ENCODE measurements at regions not wholly inside any gene's neighbourhood (a gene's known extent, or its start where the extent isn't known, plus 50 kb on each side); places are given as distances from the start of the nearest gene placed in this dataset.

- ChIA-PET POLR2A (no interaction called here), CTCF (no interaction called here)
- Histone ChIP-seq H3K4me1 (ENCODE audit: control insufficient read depth in 2 of 2, insufficient read depth in 2 of 2, low read length in 2 of 2) (no peaks in the 10 kb centered on the region), H3K9me3 (ENCODE audit: control extremely low read depth in 1 of 3, control insufficient read depth in 2 of 3, insufficient read depth in 1 of 3, low read length in 2 of 3) (peaks cover 0 to 3% (median 0%) of the 10 kb centered on the region in 3 donors), H3K9ac (ENCODE audit: low read length) (no peak overlapping the region), H4K20me1 (ENCODE audit: control insufficient read depth, insufficient read depth, low read length, poor library complexity, severe bottlenecking) (no peaks in the 10 kb centered on the region), H3K36me3 (replicated peaks in 1 of 2; ENCODE audit: control extremely low read depth in 1 of 2, control insufficient read depth in 1 of 2, extremely low read depth in 1 of 2, insufficient read depth in 2 of 2, low read length in 1 of 2) (no peaks in the 10 kb centered on the region), H3K27ac (ENCODE audit: low read length in 2 of 2) (no peak overlapping the region), H3K4me3 (ENCODE audit: control extremely low read depth in 1 of 5, extremely low read depth in 1 of 5, insufficient read depth in 1 of 5, low read depth in 2 of 5, low read length in 4 of 5) (no peak overlapping the region), H3K79me2 (ENCODE audit: control insufficient read depth, insufficient read depth, low read length) (no peaks in the 10 kb centered on the region), H3K27me3 (replicated peaks in 1 of 4; ENCODE audit: control extremely low read depth in 1 of 4, control insufficient read depth in 3 of 4, insufficient read depth in 4 of 4, low read length in 3 of 4) (no peaks in the 10 kb centered on the region), H2AFZ (ENCODE audit: insufficient read depth, low read depth, low read length, poor library complexity, severe bottlenecking) (no peak overlapping the region), H3K4me2 (replicated peaks; ENCODE audit: low read depth, low read length, poor library complexity, severe bottlenecking) (no peak overlapping the region)
- WGBS (ENCODE audit: insufficient coverage), result no CpG with 5 or more reads among the region's 2 CpGs
- no peaks in the 10 kb centered on the region for H3K4me1 Mint-ChIP-seq
- DNase-seq (no peak), ATAC-seq (ENCODE audit: low read depth) (no peak)
- H3K27me3 Mint-ChIP-seq, result no peaks in the 10 kb centered on the region
- no peak for TF ChIP-seq CTCF (IDR thresholded peaks at IDR 0.05)
- TF ChIP-seq EZH2 (IDR thresholded peaks at IDR 0.05; ENCODE audit: borderline replicate concordance, insufficient read depth, low read depth, low read length, poor library complexity, severe bottlenecking), result no peak
- H3K27ac Mint-ChIP-seq, result no peak overlapping the region
- H3K9me3 Mint-ChIP-seq (ENCODE audit: insufficient read depth), result peaks cover 6% of the 10 kb centered on the region
- no peak overlapping the region for H3K4me3 Mint-ChIP-seq
- intact Hi-C loops (cut with micrococcal nuclease), result no loop called here
Observed at GRCh38 chr15:46366360-46367007, 731.7 kb downstream of the SQOR start.

- Histone ChIP-seq H3K27ac (ENCODE audit: low read length in 2 of 2) (no peak overlapping the region), H4K20me1 (ENCODE audit: control insufficient read depth, insufficient read depth, low read length, poor library complexity, severe bottlenecking) (no peaks in the 10 kb centered on the region), H3K27me3 (replicated peaks in 1 of 4; ENCODE audit: control extremely low read depth in 1 of 4, control insufficient read depth in 3 of 4, insufficient read depth in 4 of 4, low read length in 3 of 4) (no peaks in the 10 kb centered on the region), H3K79me2 (ENCODE audit: control insufficient read depth, insufficient read depth, low read length) (no peaks in the 10 kb centered on the region), H3K9me3 (ENCODE audit: control extremely low read depth in 1 of 3, control insufficient read depth in 2 of 3, insufficient read depth in 1 of 3, low read length in 2 of 3) (peaks cover 0 to 5% (median 0%) of the 10 kb centered on the region in 3 donors), H3K4me3 (ENCODE audit: control extremely low read depth in 1 of 5, extremely low read depth in 1 of 5, insufficient read depth in 1 of 5, low read depth in 2 of 5, low read length in 4 of 5) (no peak overlapping the region), H2AFZ (ENCODE audit: insufficient read depth, low read depth, low read length, poor library complexity, severe bottlenecking) (no peak overlapping the region), H3K9ac (ENCODE audit: low read length) (no peak overlapping the region), H3K4me2 (replicated peaks; ENCODE audit: low read depth, low read length, poor library complexity, severe bottlenecking) (no peak overlapping the region), H3K4me1 (ENCODE audit: control insufficient read depth in 2 of 2, insufficient read depth in 2 of 2, low read length in 2 of 2) (no peaks in the 10 kb centered on the region), H3K36me3 (replicated peaks in 1 of 2; ENCODE audit: control extremely low read depth in 1 of 2, control insufficient read depth in 1 of 2, extremely low read depth in 1 of 2, insufficient read depth in 2 of 2, low read length in 1 of 2) (no peaks in the 10 kb centered on the region)
- DNase-seq, result no peak
- H3K4me3 Mint-ChIP-seq, result no peak overlapping the region
- H3K27me3 Mint-ChIP-seq, result no peaks in the 10 kb centered on the region
- H3K27ac Mint-ChIP-seq, result no peak overlapping the region
- no CpG with 5 or more reads among the region's 3 CpGs for WGBS (ENCODE audit: insufficient coverage)
- CTCF ChIA-PET, result no interaction called here
- no peak for ATAC-seq (ENCODE audit: low read depth)
- POLR2A ChIA-PET, result no interaction called here
- no peaks in the 10 kb centered on the region for H3K4me1 Mint-ChIP-seq
- peaks cover 2% of the 10 kb centered on the region for H3K9me3 Mint-ChIP-seq (ENCODE audit: insufficient read depth)
- no peak for TF ChIP-seq CTCF (IDR thresholded peaks at IDR 0.05)
- TF ChIP-seq EZH2 (IDR thresholded peaks at IDR 0.05; ENCODE audit: borderline replicate concordance, insufficient read depth, low read depth, low read length, poor library complexity, severe bottlenecking), result no peak
- intact Hi-C loops (cut with micrococcal nuclease), result no loop called here
Observed at GRCh38 chr15:46383978-46384377, 749.1 kb downstream of the SQOR start.

Measured in B cell (primary cell).